Liver (tissue), 7 donors: ENCODE measurements at regions not wholly inside any gene's neighbourhood (a gene's known extent, or its start where the extent isn't known, plus 50 kb on each side); places are given as distances from the start of the nearest gene placed in this dataset.
"Not testable (repeated sequence)": the region's sequence is repeated elsewhere in the genome, so short reads cannot be mapped to it uniquely, and the experiment has no call there.

Source experiments
- DNase-seq: peaks from one replicate; pipeline ENCODE4 v3.0.0-alpha.2; 2017; ENCODE audit warnings: low spot score
- H3K27ac ChIP-seq, 2 donors: one replicate each; pipeline ENCODE4 v1.7.0; 2013; ENCODE audit warnings: inconsistent platforms in 2 of 2, low read length in 2 of 2, control low read depth in 1 of 2, low read depth in 1 of 2, mild to moderate bottlenecking in 1 of 2
- H3K27me3 ChIP-seq, 4 donors: one replicate each; pipeline versions ENCODE4 v1.6.1 to v1.7.0; 2013; ENCODE audit warnings: low read length in 3 of 4, inconsistent platforms in 1 of 4, mild to moderate bottlenecking in 1 of 4, moderate library complexity in 1 of 4; ENCODE audit not compliant: control insufficient read depth in 4 of 4, insufficient read depth in 4 of 4
- H3K36me3 ChIP-seq, 4 donors: one replicate each; pipeline versions ENCODE4 v1.6.1 to v1.7.0; 2013; ENCODE audit warnings: low read length in 3 of 4, mild to moderate bottlenecking in 3 of 4, low read depth in 1 of 4, moderate library complexity in 1 of 4; ENCODE audit not compliant: control insufficient read depth in 4 of 4, insufficient read depth in 3 of 4
- H3K4me1 ChIP-seq, 4 donors: one replicate each; pipeline versions ENCODE4 v1.6.1 to v1.7.0; 2013; ENCODE audit warnings: low read length in 3 of 4, mild to moderate bottlenecking in 3 of 4, moderate library complexity in 1 of 4; ENCODE audit not compliant: control insufficient read depth in 4 of 4, insufficient read depth in 4 of 4
- H3K4me3 ChIP-seq, 3 donors: one replicate each; pipeline versions ENCODE4 v1.6.1 to v1.7.0; 2013; ENCODE audit warnings: low read length in 3 of 3, control low read depth in 1 of 3, low read depth in 1 of 3, mild to moderate bottlenecking in 1 of 3
- H3K9ac ChIP-seq, 2 donors: one replicate each; pipeline ENCODE4 v1.7.0; 2013; ENCODE audit warnings: low read length in 2 of 2, mild to moderate bottlenecking in 2 of 2, moderate library complexity in 2 of 2, control low read depth in 1 of 2, low read depth in 1 of 2
- H3K9me3 ChIP-seq, 4 donors: one replicate each; pipeline versions ENCODE4 v1.6.1 to v1.7.0; 2013; ENCODE audit warnings: low read length in 3 of 4; ENCODE audit not compliant: control insufficient read depth in 4 of 4
- EGR1 ChIP-seq, 2 donors: IDR thresholded peaks; 2 replicates each; pipeline ENCODE4 v1.6.1; 2016 to 2018; ENCODE audit warnings: antibody characterized with exemption in 2 of 2, low read depth in 2 of 2
- FOXA2 ChIP-seq: IDR thresholded peaks from 2 replicates; pipeline ENCODE4 v1.6.1; 2016; ENCODE audit warnings: antibody characterized with exemption
- GABPA ChIP-seq, 2 donors: IDR thresholded peaks in 1 of 2; conservative IDR thresholded peaks in 1 of 2; 2 replicates each; pipeline ENCODE4 v1.6.1; 2016; ENCODE audit warnings: antibody characterized with exemption in 2 of 2, mild to moderate bottlenecking in 1 of 2, moderate library complexity in 1 of 2
- HNF4A ChIP-seq, 2 donors: conservative IDR thresholded peaks; 2 replicates each; pipeline ENCODE4 v1.6.1; 2016; ENCODE audit warnings: antibody characterized with exemption in 2 of 2, mild to moderate bottlenecking in 2 of 2
- HNF4G ChIP-seq: IDR thresholded peaks from 2 replicates; pipeline ENCODE4 v1.6.1; 2016; ENCODE audit warnings: antibody characterized with exemption
- NR2F2 ChIP-seq: IDR thresholded peaks from 2 replicates; pipeline ENCODE4 v1.6.1; 2016; ENCODE audit warnings: antibody characterized with exemption
- RAD21 ChIP-seq, 2 donors: IDR thresholded peaks; 2 replicates each; pipeline ENCODE4 v1.6.1; 2016; ENCODE audit warnings: antibody characterized with exemption in 2 of 2, mild to moderate bottlenecking in 2 of 2
- RXRA ChIP-seq, 2 donors: IDR thresholded peaks; 2 replicates each; pipeline ENCODE4 v1.6.1; 2017 to 2018; ENCODE audit warnings: antibody characterized with exemption in 2 of 2, mild to moderate bottlenecking in 1 of 2
- SP1 ChIP-seq: IDR thresholded peaks from 2 replicates; pipeline ENCODE4 v1.6.1; 2018; ENCODE audit warnings: antibody characterized with exemption, mild to moderate bottlenecking
- TAF1 ChIP-seq: conservative IDR thresholded peaks from 2 replicates; pipeline ENCODE4 v1.6.1; 2016; ENCODE audit warnings: antibody characterized with exemption, mild to moderate bottlenecking
- YY1 ChIP-seq: IDR thresholded peaks from 2 replicates; pipeline ENCODE4 v1.6.1; 2016; ENCODE audit warnings: antibody characterized with exemption, mild to moderate bottlenecking
- WGBS: extraction: QIAGEN DNeasy Blood & Tissue Kit; methylation state at CpG from one replicate; pipeline ENCODE4 v1.1.7; 2013; 5-methylcytosine and 5-hydroxymethylcytosine counted together
- TF ChIP-seq, protein P1 (sequence below): IDR thresholded peaks from 2 replicates; pipeline ENCODE4 v1.6.1; 2016; ENCODE audit warnings: antibody characterized with exemption, mild to moderate bottlenecking
- TF ChIP-seq, protein P2 (sequence below): IDR thresholded peaks from 2 replicates; pipeline ENCODE4 v1.6.1; 2016; ENCODE audit warnings: antibody characterized with exemption
- TF ChIP-seq, protein P3 (sequence below): IDR thresholded peaks from 2 replicates; pipeline ENCODE4 v1.6.1; 2016; ENCODE audit warnings: antibody characterized with exemption
- donor health status: healthy.
- donor health status: healthy.
- donor health status: healthy.
- donor health status: healthy.

DNA sequence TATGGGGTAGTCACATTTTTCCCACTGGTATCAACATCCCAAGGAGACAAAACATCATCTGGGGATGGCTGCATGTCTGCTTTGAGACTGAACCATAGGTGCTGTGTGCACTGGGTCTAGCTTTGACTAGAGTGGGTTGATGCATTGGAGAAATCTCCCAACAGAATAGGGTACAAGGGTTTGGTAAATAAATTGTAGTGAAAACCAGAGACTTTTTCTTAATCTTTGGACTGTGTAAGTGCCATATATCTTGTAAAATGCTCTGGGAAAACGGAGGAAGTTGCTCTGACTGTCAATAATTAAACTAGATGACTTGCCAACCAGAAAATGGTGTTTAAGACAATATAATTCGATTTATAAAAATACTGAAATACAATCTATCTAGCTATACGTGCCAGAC, 1064.0 kb upstream of the SLIT2 start (continued):
- TF ChIP-seq, protein P1, sequence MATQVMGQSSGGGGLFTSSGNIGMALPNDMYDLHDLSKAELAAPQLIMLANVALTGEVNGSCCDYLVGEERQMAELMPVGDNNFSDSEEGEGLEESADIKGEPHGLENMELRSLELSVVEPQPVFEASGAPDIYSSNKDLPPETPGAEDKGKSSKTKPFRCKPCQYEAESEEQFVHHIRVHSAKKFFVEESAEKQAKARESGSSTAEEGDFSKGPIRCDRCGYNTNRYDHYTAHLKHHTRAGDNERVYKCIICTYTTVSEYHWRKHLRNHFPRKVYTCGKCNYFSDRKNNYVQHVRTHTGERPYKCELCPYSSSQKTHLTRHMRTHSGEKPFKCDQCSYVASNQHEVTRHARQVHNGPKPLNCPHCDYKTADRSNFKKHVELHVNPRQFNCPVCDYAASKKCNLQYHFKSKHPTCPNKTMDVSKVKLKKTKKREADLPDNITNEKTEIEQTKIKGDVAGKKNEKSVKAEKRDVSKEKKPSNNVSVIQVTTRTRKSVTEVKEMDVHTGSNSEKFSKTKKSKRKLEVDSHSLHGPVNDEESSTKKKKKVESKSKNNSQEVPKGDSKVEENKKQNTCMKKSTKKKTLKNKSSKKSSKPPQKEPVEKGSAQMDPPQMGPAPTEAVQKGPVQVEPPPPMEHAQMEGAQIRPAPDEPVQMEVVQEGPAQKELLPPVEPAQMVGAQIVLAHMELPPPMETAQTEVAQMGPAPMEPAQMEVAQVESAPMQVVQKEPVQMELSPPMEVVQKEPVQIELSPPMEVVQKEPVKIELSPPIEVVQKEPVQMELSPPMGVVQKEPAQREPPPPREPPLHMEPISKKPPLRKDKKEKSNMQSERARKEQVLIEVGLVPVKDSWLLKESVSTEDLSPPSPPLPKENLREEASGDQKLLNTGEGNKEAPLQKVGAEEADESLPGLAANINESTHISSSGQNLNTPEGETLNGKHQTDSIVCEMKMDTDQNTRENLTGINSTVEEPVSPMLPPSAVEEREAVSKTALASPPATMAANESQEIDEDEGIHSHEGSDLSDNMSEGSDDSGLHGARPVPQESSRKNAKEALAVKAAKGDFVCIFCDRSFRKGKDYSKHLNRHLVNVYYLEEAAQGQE, result no peak
- no peak for TF ChIP-seq SP1

DNA sequence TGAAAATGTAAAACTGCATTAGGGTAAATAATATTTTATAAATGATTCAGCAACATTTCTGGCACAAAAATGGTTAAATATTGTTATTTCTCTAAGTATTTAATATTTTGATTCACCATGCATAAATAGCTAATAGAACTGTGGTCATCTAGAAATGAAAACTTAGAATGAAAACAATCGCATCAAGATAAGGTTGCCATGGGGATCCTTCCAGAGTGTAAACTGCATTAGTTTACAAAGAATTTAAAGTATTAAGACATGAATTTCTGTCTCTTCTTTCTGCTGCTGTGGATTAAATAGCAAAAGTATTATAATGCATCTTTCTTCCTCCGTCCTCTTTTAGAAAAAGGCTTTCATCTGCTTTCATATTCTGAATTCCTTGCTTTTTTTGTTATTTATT, 1064.6 kb upstream of the SLIT2 start:
- Histone ChIP-seq H3K27me3 (no peaks in the 10 kb centered on the region), H3K4me3 (no peak overlapping the region), H3K36me3 (no peaks in the 10 kb centered on the region), H3K4me1 (no peaks in the 10 kb centered on the region), H3K9ac (no peak overlapping the region), H3K9me3 (no peaks in the 10 kb centered on the region), H3K27ac (no peak overlapping the region)
- TF ChIP-seq TAF1, result no peak
- TF ChIP-seq, protein P2, sequence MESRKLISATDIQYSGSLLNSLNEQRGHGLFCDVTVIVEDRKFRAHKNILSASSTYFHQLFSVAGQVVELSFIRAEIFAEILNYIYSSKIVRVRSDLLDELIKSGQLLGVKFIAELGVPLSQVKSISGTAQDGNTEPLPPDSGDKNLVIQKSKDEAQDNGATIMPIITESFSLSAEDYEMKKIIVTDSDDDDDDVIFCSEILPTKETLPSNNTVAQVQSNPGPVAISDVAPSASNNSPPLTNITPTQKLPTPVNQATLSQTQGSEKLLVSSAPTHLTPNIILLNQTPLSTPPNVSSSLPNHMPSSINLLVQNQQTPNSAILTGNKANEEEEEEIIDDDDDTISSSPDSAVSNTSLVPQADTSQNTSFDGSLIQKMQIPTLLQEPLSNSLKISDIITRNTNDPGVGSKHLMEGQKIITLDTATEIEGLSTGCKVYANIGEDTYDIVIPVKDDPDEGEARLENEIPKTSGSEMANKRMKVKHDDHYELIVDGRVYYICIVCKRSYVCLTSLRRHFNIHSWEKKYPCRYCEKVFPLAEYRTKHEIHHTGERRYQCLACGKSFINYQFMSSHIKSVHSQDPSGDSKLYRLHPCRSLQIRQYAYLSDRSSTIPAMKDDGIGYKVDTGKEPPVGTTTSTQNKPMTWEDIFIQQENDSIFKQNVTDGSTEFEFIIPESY, result no peak
- no peak for TF ChIP-seq YY1
- TF ChIP-seq HNF4G, result no peak
- no peak for TF ChIP-seq EGR1 (IDR thresholded peaks at IDR 0.05; ENCODE audit: low read depth in 2 of 2)
- TF ChIP-seq, protein P3, sequence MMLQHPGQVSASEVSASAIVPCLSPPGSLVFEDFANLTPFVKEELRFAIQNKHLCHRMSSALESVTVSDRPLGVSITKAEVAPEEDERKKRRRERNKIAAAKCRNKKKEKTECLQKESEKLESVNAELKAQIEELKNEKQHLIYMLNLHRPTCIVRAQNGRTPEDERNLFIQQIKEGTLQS, result no peak
- TF ChIP-seq GABPA (IDR thresholded peaks at IDR 0.05 in 1 of 2, conservative IDR thresholded peaks at IDR 0.05 in 1 of 2), result no peak
- TF ChIP-seq NR2F2, result no peak
- no peak for TF ChIP-seq RXRA (IDR thresholded peaks at IDR 0.05)
- no peak for TF ChIP-seq HNF4A (conservative IDR thresholded peaks at IDR 0.05)
- TF ChIP-seq FOXA2, result no peak
- TF ChIP-seq RAD21 (IDR thresholded peaks at IDR 0.05), result no peak
- no peak for DNase-seq
- 66% methylated on average over 2 of the region's 2 CpGs for WGBS

DNA sequence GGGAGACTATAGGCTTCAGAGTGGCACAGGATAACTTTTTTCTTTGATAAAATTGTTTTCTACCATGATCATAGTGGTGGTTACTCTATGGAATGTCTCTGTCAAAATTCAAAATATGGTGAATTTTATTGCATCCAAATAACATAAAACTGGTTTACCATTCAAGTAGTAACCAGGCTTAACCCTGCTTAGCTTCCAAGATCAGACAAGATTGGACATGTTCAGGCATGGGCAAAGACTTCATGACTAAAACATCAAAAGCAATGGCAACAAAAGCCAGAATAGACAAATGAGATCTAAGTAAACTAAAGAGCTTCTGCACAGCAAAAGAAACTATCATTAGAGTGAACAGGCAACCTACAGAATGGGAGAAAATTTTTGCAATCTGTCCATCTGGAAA, 1070.1 kb upstream of the SLIT2 start:
- not testable (repeated sequence) for H3K36me3 ChIP-seq, H3K9ac ChIP-seq, H3K27me3 ChIP-seq, H3K27ac ChIP-seq, H3K4me1 ChIP-seq, H3K4me3 ChIP-seq, H3K9me3 ChIP-seq, DNase-seq
